ENCODE measurements at regions not wholly inside any gene's neighbourhood (a gene's known extent, or its start where the extent isn't known, plus 50 kb on each side); places are given as distances from the start of the nearest gene placed in this dataset.

DNA sequence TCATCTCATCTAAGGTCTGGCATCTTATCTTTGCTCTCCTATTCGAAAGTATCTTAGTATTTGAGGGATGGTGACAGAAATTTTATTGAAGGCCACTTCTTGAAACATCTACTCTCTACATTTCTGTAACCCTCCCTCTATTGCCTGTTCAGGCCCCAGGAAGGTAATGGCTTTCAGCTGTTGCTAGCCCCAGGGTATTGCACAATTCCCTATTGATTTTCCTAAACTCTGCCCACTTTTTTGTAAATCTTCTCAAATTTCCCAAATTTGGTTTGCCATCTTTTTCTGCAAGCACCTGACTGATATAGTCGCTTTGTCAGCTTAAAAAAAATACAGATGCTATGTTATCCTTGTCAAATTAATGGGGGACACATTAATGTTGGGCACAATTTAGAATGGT lies 242.1 kb downstream of the RAP2B start:
- TF ChIP-seq, protein P1, sequence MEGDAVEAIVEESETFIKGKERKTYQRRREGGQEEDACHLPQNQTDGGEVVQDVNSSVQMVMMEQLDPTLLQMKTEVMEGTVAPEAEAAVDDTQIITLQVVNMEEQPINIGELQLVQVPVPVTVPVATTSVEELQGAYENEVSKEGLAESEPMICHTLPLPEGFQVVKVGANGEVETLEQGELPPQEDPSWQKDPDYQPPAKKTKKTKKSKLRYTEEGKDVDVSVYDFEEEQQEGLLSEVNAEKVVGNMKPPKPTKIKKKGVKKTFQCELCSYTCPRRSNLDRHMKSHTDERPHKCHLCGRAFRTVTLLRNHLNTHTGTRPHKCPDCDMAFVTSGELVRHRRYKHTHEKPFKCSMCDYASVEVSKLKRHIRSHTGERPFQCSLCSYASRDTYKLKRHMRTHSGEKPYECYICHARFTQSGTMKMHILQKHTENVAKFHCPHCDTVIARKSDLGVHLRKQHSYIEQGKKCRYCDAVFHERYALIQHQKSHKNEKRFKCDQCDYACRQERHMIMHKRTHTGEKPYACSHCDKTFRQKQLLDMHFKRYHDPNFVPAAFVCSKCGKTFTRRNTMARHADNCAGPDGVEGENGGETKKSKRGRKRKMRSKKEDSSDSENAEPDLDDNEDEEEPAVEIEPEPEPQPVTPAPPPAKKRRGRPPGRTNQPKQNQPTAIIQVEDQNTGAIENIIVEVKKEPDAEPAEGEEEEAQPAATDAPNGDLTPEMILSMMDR (IDR thresholded peaks at IDR 0.05): no peak
- TF ChIP-seq CEBPB (IDR thresholded peaks at IDR 0.05) (peak in 1 of 2 experiments; percentile 39; a peak in 1 of 4 replicates), NPAS2 (CRISPR knock-in tag; IDR thresholded peaks at IDR 0.05; ENCODE audit: borderline replicate concordance) (no peak), HOXA7 (CRISPR knock-in tag; IDR thresholded peaks at IDR 0.05) (no peak), KDM1A (IDR thresholded peaks at IDR 0.05; ENCODE audit: low read depth) (no peak), FOSL2 (IDR thresholded peaks at IDR 0.05) (no peak), FOSL2 (CRISPR knock-in tag; IDR thresholded peaks at IDR 0.05) (no peak), SREBF2 (IDR thresholded peaks at IDR 0.05) (no peak)

All from A549 (cell line).